DOHH2 (cell line): ENCODE measurements at regions not wholly inside any gene's neighbourhood (a gene's known extent, or its start where the extent isn't known, plus 50 kb on each side); places are given as distances from the start of the nearest gene placed in this dataset.

ENCODE experiments used
- CTCF ChIP-seq: fragments of 200-600 bp; sonication (generic); IDR thresholded peaks from one replicate; pipeline ENCODE4 v1.5.1; 2014; ENCODE audit warnings: antibody characterized with exemption, mild to moderate bottlenecking, low read depth, low read length; ENCODE audit not compliant: poor library complexity, severe bottlenecking
- EZH2phosphoT487 ChIP-seq: fragments of 200-600 bp; sonication (generic); IDR thresholded peaks from 2 replicates; pipeline ENCODE4 v1.6.1; 2017; ENCODE audit warnings: borderline replicate concordance, mild to moderate bottlenecking, antibody characterized with exemption, low read length, moderate library complexity, mixed read lengths

- TF ChIP-seq CTCF, result no peak
- no peak for TF ChIP-seq EZH2phosphoT487
Measured at GRCh38 chr14:89011355-89012281, 187.2 kb downstream of the TTC8 start.
